HUDEP-2 (cell line): ENCODE measurements at regions not wholly inside any gene's neighbourhood (a gene's known extent, or its start where the extent isn't known, plus 50 kb on each side); places are given as distances from the start of the nearest gene placed in this dataset.
"Not testable (repeated sequence)": the region's sequence is repeated elsewhere in the genome, so short reads cannot be mapped to it uniquely, and the experiment has no call there.

Experiments
- DNase-seq, 76 experiments: peaks; one replicate each; lab custom pipeline; 2025; ENCODE audit not compliant: unreplicated experiment in 76 of 76; lab: John Stamatoyannopoulos, UW

GRCh38 chr18:79595876-79596374 is 83.7 kb upstream of the CTDP1 start:
- DNase-seq: no peak

- no peak for DNase-seq
Measured at GRCh38 chr18:79596446-79597175, 83.0 kb upstream of the CTDP1 start.

- no peak for DNase-seq
Measured at GRCh38 chr18:79597176-79597830, 82.3 kb upstream of the CTDP1 start.

- no peak for DNase-seq
Measured at GRCh38 chr18:79597831-79598632, 81.6 kb upstream of the CTDP1 start.

- DNase-seq: no peak
Measured at GRCh38 chr18:79598633-79599175, 80.9 kb upstream of the CTDP1 start.

GRCh38 chr18:79599441-79599931 is 80.1 kb upstream of the CTDP1 start:
- no peak for DNase-seq

- DNase-seq: no peak
Measured at GRCh38 chr18:79600141-79600540, 79.5 kb upstream of the CTDP1 start.

- DNase-seq: no peak
Measured at GRCh38 chr18:79600596-79600995, 79.0 kb upstream of the CTDP1 start.

- DNase-seq: peak in 73 of 76 experiments; percentile 17 to 96 (median 67)
Measured at GRCh38 chr18:79601234-79601633, 78.4 kb upstream of the CTDP1 start.

GRCh38 chr18:79603321-79604204 is 76.0 kb upstream of the CTDP1 start:
- DNase-seq: no peak

- no peak for DNase-seq
Measured at GRCh38 chr18:79604205-79604912, 75.2 kb upstream of the CTDP1 start.

- DNase-seq: no peak
Measured at GRCh38 chr18:79604913-79605880, 74.4 kb upstream of the CTDP1 start.

GRCh38 chr18:79606071-79606470 is 73.5 kb upstream of the CTDP1 start:
- DNase-seq: not testable (repeated sequence)

- no peak for DNase-seq
Measured at GRCh38 chr18:79606621-79607331, 72.8 kb upstream of the CTDP1 start.

- DNase-seq: no peak
Measured at GRCh38 chr18:79607361-79607952, 72.1 kb upstream of the CTDP1 start.

GRCh38 chr18:79608069-79608468 is 71.5 kb upstream of the CTDP1 start:
- DNase-seq: no peak

- DNase-seq: no peak
Measured at GRCh38 chr18:79608535-79608934, 71.1 kb upstream of the CTDP1 start.
